ENCODE measurements at regions not wholly inside any gene's neighbourhood (a gene's known extent, or its start where the extent isn't known, plus 50 kb on each side); places are given as distances from the start of the nearest gene placed in this dataset.

- TF ChIP-seq CTCF (IDR thresholded peaks at IDR 0.05), result no peak
- no peak for TF ChIP-seq POLR2A (IDR thresholded peaks at IDR 0.05)
- no peak for TF ChIP-seq EP300 (IDR thresholded peaks at IDR 0.05)
Observed at GRCh38 chr5:115384587-115385375, 88.3 kb upstream of the CCDC112 start.

All from ovary (tissue), 3 donors.